ENCODE measurements at regions not wholly inside any gene's neighbourhood (a gene's known extent, or its start where the extent isn't known, plus 50 kb on each side); places are given as distances from the start of the nearest gene placed in this dataset.

DNA sequence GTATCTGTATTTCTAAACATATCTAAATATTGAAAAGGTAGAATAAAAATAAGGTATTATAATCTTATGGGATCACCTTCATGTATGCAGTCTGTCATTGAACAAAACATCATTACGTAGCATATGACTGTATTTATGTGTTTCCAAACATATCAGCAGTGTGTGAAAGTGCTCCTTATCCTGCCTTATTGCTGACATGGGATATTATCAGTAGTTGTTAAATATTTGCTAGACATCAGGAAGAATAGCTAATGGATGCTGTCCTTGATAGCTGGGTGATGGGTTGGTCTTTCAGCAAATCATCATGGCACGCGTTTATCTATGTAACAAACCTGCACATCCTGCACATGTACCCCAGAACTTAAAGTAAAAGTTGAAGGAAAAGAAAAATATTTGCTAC is 59.1 kb upstream of the FAM20A start:
- DNase-seq (ENCODE audit: low read depth in 3 of 3): no peak

DNA sequence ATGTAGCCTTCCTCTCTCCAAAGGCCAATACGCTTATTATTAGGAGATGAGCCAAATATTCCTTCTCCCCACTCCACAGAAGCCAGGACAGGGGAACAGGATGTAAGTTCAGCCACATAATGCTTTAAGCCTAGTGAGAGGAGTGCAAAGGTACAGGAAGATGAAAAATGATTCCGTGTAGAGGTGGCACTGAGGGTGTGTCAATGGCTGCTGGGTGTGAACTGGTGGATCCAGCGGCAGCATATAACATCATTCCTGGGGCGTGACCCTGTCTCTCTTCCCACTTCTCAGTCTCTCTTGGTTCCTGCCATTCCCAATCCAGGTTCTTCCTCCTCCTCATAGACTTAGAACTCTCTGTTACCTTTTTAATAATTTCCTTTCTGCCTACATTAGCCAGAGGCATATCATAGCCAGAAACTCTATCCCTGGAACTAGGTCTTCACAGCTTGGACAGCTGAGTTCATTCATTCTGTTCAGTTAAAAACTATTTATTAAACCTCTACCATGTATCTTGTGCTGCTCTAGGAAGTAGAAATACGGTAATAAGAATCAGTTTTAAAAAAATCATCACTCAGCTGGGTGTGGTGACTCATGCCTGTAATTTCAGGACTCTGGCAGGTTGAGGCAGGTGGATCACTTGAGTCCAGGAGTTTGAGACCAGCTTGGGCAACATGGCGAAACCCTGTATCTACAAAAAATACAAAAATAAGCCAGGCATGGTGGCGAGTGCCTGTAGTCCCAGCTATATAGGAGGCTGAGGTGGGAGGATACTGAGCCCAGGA is 58.0 kb upstream of the FAM20A start:
- no peak for DNase-seq (ENCODE audit: low read depth in 3 of 3)

DNA sequence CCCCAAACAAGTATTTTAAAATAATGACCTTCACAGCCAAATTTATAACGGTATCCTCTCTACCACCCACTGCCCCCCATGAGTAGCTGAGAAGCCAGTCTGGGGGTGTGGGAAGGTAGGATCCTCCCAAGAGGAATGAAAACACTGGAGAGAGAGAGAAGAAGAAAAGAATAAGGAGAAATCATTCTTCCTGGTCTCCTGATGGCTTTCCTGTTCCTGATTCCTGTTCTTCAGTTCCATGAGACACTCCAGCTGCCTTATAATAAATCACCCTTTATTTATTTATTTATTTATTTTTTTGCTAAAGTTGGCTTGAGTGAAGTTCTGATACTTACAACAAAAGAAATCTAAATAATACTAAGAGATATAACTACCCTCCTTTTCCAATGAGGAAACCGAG is 56.4 kb upstream of the FAM20A start:
- DNase-seq (ENCODE audit: low read depth in 3 of 3): no peak

DNA sequence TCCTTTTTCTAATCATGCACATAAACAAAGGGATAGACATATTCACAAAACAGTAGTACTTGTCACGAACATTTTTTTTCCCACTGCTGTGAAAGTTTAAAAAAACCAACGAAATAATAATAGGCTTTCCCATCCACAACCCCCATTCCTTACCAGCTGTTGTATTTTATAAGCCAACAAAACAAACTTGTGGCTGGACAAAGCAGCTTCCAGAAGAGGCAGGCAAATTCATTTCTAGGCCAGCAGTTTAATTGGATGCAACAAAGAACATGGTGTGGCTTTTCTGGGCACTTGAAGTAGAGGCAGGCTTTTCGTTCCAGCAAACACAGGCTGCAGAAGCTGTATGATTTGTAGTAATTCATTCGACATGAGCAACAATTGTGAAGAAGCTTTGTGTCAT is 56.0 kb upstream of the FAM20A start:
- no peak for DNase-seq (ENCODE audit: low read depth in 3 of 3)

DNA sequence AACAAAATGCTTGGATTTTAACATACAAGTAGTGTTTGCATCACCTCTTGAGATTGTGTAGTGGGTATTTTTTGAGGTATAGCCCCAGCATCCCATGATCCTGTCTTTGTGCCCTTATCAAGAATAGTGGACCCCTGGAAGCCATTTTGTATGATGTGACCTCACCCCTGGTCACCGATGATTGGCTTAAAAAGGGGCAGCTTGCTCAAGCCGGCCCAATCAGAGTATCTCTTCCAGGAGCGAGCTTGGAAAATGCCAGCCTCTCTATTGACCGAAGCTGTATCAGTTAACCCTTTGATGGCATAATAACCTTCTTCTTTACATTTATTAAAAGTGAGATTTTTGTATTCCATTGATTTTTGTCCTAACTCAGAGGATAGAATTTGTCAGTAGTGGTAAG is 55.5 kb upstream of the FAM20A start:
- no peak for DNase-seq (ENCODE audit: low read depth in 3 of 3)

Data from stimulated activated CD4-positive, alpha-beta T cell treated with anti-CD3 and anti-CD28 coated beads, TNF-alpha, amount 100 ng/mL, for 48 hours (primary cell).